Heart right ventricle (tissue), 16 donors: ENCODE measurements at regions not wholly inside any gene's neighbourhood (a gene's known extent, or its start where the extent isn't known, plus 50 kb on each side); places are given as distances from the start of the nearest gene placed in this dataset.

Experiments
- ATAC-seq, 8 donors: fragments of 200-7000 bp; cut with Tn5 transposase; one replicate each; pipeline ENCODE4 v1.9.1; 2020; ENCODE audit warnings: mild to moderate bottlenecking in 8 of 8, moderate library complexity in 8 of 8, moderate number of reproducible peaks in 1 of 8
- DNase-seq, 2 donors: peaks; one replicate each; pipeline ENCODE4 v3.0.0-alpha.2; 2020
- H3K27ac ChIP-seq, 10 donors: fragments of 200-600 bp; sonication (generic) in 2 of 10; one replicate each; pipeline versions ENCODE4 v1.5.0 to v1.8.0; 2020 to 2022; ENCODE audit warnings: mild to moderate bottlenecking in 3 of 10
- H3K27me3 ChIP-seq, 7 donors: fragments of 200-600 bp; one replicate each; pipeline ENCODE4 v1.8.0; 2021 to 2022; ENCODE audit warnings: mild to moderate bottlenecking in 2 of 7
- H3K36me3 ChIP-seq, 9 donors: fragments of 200-600 bp; sonication (generic) in 1 of 9; one replicate each; pipeline versions ENCODE4 v1.5.0 to v1.8.0; 2020 to 2022; ENCODE audit warnings: mild to moderate bottlenecking in 2 of 9
- H3K4me1 ChIP-seq, 9 donors: fragments of 200-600 bp; sonication (generic) in 1 of 9; one replicate each; pipeline versions ENCODE4 v1.5.0 to v1.8.0; 2020 to 2022; ENCODE audit warnings: mild to moderate bottlenecking in 4 of 9
- H3K4me3 ChIP-seq, 10 donors: fragments of 200-600 bp; sonication (generic) in 2 of 10; one replicate each; pipeline versions ENCODE4 v1.5.0 to v1.8.0; 2020 to 2022; ENCODE audit warnings: mild to moderate bottlenecking in 7 of 10, moderate library complexity in 2 of 10
- H3K9me3 ChIP-seq, 11 donors: fragments of 200-600 bp in 10 of 11; sonication (generic) in 2 of 11; one replicate each; pipeline versions ENCODE4 v1.5.0 to v1.8.0; 2013 to 2022; ENCODE audit warnings: mild to moderate bottlenecking in 2 of 11, control low read depth in 1 of 11, moderate library complexity in 1 of 11
- WGBS, 2 donors: extraction: QIAGEN DNeasy Blood & Tissue Kit; methylation state at CpG; one replicate each; pipeline ENCODE4 v1.1.7; 2013; ENCODE audit warnings: inconsistent platforms in 1 of 2; 5-methylcytosine and 5-hydroxymethylcytosine counted together
- intact Hi-C, 10 donors: fragments of 100-400 bp; cut with DNase I; formaldehyde crosslinking; loops; one replicate each; pipeline versions ENCODE4 v1.11.1 to v1.14.2; 2022
- TF ChIP-seq, protein P1 (sequence below), 9 donors: fragments of 200-600 bp; sonication (generic) in 2 of 9; IDR thresholded peaks; one replicate each; pipeline versions ENCODE4 v1.5.0 to v1.8.0; 2021 to 2022; ENCODE audit warnings: antibody characterized with exemption in 9 of 9, mild to moderate bottlenecking in 5 of 9, moderate library complexity in 1 of 9
- donor health status: Arrhythmogenic right ventricular cardiomyopathy.
- donor health status: ischemic (EF 13 %, LVEDD 7.1; RV severe dilation, severe dysfunction).
- donor health status: healthy with polysubstance abuse.
- donor health status: DM: no; HTN: yes; CAD: no.
- donor health status: DM: no; HTN: no; CAD: no.
- donor health status: ischemic (EF 25% LVEDD 6.9; RV normal size, moderate dysfunction).
- donor health status: ischemic (EF 25% LVEDD 5.7; RV mildly dilated, moderate dysfunction).
- donor health status: healthy.
- donor health status: DM: yes; HTN: yes; CAD: no.
- donor health status: Ischemic cardiomyopathy.
- donor health status: ischemic (EF 35%, LVEDD 5.7; RV mildly dilated, moderate dysfunction).
- donor health status: nonischemic (EF 11% LVEDD 7.7; RV severe dilation, severe dysfunction).
- donor health status: DM: yes; HTN: yes; CAD: no.
- donor health status: PGD.
- donor health status: ischemic (EF 29% LVEDD 5.4; RV normal size, mild dysfunction).
- donor health status: nonischemic (EF 23%, LVEDD 6.1; RV moderate dilation, normal function).

GRCh38 chr5:161040818-161041217, 188.8 kb upstream of the ATP10B start:
- TF ChIP-seq, protein P1, sequence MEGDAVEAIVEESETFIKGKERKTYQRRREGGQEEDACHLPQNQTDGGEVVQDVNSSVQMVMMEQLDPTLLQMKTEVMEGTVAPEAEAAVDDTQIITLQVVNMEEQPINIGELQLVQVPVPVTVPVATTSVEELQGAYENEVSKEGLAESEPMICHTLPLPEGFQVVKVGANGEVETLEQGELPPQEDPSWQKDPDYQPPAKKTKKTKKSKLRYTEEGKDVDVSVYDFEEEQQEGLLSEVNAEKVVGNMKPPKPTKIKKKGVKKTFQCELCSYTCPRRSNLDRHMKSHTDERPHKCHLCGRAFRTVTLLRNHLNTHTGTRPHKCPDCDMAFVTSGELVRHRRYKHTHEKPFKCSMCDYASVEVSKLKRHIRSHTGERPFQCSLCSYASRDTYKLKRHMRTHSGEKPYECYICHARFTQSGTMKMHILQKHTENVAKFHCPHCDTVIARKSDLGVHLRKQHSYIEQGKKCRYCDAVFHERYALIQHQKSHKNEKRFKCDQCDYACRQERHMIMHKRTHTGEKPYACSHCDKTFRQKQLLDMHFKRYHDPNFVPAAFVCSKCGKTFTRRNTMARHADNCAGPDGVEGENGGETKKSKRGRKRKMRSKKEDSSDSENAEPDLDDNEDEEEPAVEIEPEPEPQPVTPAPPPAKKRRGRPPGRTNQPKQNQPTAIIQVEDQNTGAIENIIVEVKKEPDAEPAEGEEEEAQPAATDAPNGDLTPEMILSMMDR (IDR thresholded peaks at IDR 0.05): no peak
- no peak overlapping the region for H3K27ac ChIP-seq
- no peaks in the 10 kb centered on the region for H3K36me3 ChIP-seq
- DNase-seq: no peak
- intact Hi-C loops: no loop called here
- H3K9me3 ChIP-seq: peaks cover 0 to 7% (median 0%) of the 10 kb centered on the region in 11 donors
- WGBS, 2 donors: 80 to 87% methylated on average over 1 of the region's 1 CpG
- H3K27me3 ChIP-seq: no peaks in the 10 kb centered on the region
- no peak overlapping the region for H3K4me3 ChIP-seq
- no peak for ATAC-seq
- H3K4me1 ChIP-seq: no peaks in the 10 kb centered on the region

DNA sequence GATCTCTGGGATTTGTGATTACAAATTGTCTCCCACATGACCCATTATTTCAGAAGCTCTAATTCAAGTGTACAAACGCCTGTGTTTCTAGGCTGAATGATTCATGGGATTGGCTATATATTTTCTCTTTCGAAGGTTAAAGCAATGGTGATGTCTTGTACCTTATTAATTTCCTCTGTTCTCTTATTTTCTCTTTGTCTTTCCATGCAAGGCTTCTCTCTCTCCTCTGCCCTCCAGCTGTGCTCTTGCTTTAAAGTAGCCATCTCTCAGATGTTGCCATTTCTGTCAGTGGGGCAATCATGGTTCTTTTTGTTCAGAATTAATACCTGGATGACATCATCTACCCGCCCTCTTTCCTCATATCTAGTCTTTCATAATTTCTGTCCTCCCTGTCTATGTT, 184.3 kb upstream of the ATP10B start:
- Histone ChIP-seq H3K27ac (no peak overlapping the region), H3K4me3 (no peak overlapping the region), H3K4me1 (no peaks in the 10 kb centered on the region), H3K27me3 (no peaks in the 10 kb centered on the region), H3K36me3 (no peaks in the 10 kb centered on the region), H3K9me3 (peaks cover 0 to 7% (median 0%) of the 10 kb centered on the region in 11 donors)
- ATAC-seq: no peak
- intact Hi-C loops: no loop called here
- no peak for DNase-seq
- TF ChIP-seq, protein P1 (IDR thresholded peaks at IDR 0.05): no peak
- 83 to 85% methylated on average over 3 of the region's 3 CpGs for WGBS, 2 donors

- no peak for DNase-seq
- TF ChIP-seq, protein P1 (IDR thresholded peaks at IDR 0.05): no peak
- H3K4me3 ChIP-seq: no peak overlapping the region
- H3K4me1 ChIP-seq: no peaks in the 10 kb centered on the region
- peaks cover 0 to 3% (median 0%) of the 10 kb centered on the region in 11 donors for H3K9me3 ChIP-seq
- WGBS, 2 donors: 59 to 67% methylated on average over 1 of the region's 1 CpG
- intact Hi-C loops: no loop called here
- H3K27ac ChIP-seq: no peak overlapping the region
- H3K36me3 ChIP-seq: no peaks in the 10 kb centered on the region
- H3K27me3 ChIP-seq: no peaks in the 10 kb centered on the region
- no peak for ATAC-seq
These were observed 182.4 kb upstream of the ATP10B start for GRCh38 chr5:161034451-161034850.

GRCh38 chr5:161030229-161030628, 178.2 kb upstream of the ATP10B start:
- intact Hi-C loops: no loop called here
- no peaks in the 10 kb centered on the region for H3K4me1 ChIP-seq
- TF ChIP-seq, protein P1 (IDR thresholded peaks at IDR 0.05): no peak
- H3K27me3 ChIP-seq: no peaks in the 10 kb centered on the region
- H3K4me3 ChIP-seq: no peak overlapping the region
- no peaks in the 10 kb centered on the region for H3K9me3 ChIP-seq
- no peak for DNase-seq
- H3K36me3 ChIP-seq: no peaks in the 10 kb centered on the region
- no peak for ATAC-seq
- no peak overlapping the region for H3K27ac ChIP-seq
- 48 to 51% methylated on average over 3 of the region's 3 CpGs for WGBS, 2 donors

- intact Hi-C loops: no loop called here
- no peaks in the 10 kb centered on the region for H3K9me3 ChIP-seq
- no peaks in the 10 kb centered on the region for H3K27me3 ChIP-seq
- H3K4me1 ChIP-seq: no peaks in the 10 kb centered on the region
- H3K36me3 ChIP-seq: no peaks in the 10 kb centered on the region
- ATAC-seq: no peak
- TF ChIP-seq, protein P1 (IDR thresholded peaks at IDR 0.05): no peak
- no peak overlapping the region for H3K27ac ChIP-seq
- no peak for DNase-seq
- H3K4me3 ChIP-seq: no peak overlapping the region
These were observed 175.8 kb upstream of the ATP10B start for GRCh38 chr5:161027763-161028162.
